ENCODE measurements at regions not wholly inside any gene's neighbourhood (a gene's known extent, or its start where the extent isn't known, plus 50 kb on each side); places are given as distances from the start of the nearest gene placed in this dataset.
A peak's percentile ranks its signal among the peaks of the same experiment; 100 is the strongest.

GRCh38 chr12:126369487-126370463, 1304.5 kb downstream of the AACS start:
- DNase-seq (ENCODE audit: low read depth, low spot score): no peak
- H3K4me3 ChIP-seq (ENCODE audit: low read length): no peak overlapping the region

GRCh38 chr12:126383506-126383905, 1318.3 kb downstream of the AACS start:
- no peak for DNase-seq (ENCODE audit: low read depth, low spot score)
- no peak overlapping the region for H3K4me3 ChIP-seq (ENCODE audit: low read length)

GRCh38 chr12:126384026-126384564, 1318.9 kb downstream of the AACS start:
- peak; percentile 31 for DNase-seq (ENCODE audit: low read depth, low spot score)
- H3K4me3 ChIP-seq (ENCODE audit: low read length): no peak overlapping the region

- DNase-seq (ENCODE audit: low read depth, low spot score): no peak
- H3K4me3 ChIP-seq (ENCODE audit: low read length): no peak overlapping the region
These were observed 1320.5 kb downstream of the AACS start for GRCh38 chr12:126385785-126386184.

GRCh38 chr12:126389220-126389841, 1324.1 kb downstream of the AACS start:
- DNase-seq (ENCODE audit: low read depth, low spot score): no peak
- H3K4me3 ChIP-seq (ENCODE audit: low read length): no peak overlapping the region

GRCh38 chr12:126389961-126390360, 1324.7 kb downstream of the AACS start:
- no peak overlapping the region for H3K4me3 ChIP-seq (ENCODE audit: low read length)

GRCh38 chr12:126390969-126391566, 1325.8 kb downstream of the AACS start:
- no peak for DNase-seq (ENCODE audit: low read depth, low spot score)
- no peak overlapping the region for H3K4me3 ChIP-seq (ENCODE audit: low read length)

More at GRCh38 chr12:126389961-126390360, 1324.7 kb downstream of the AACS start:
- no peak for DNase-seq (ENCODE audit: low read depth, low spot score)

- no peak overlapping the region for H3K4me3 ChIP-seq (ENCODE audit: low read length)
- no peak for DNase-seq (ENCODE audit: low read depth, low spot score)
These were observed 1331.3 kb downstream of the AACS start for GRCh38 chr12:126396536-126396935.

GRCh38 chr12:126397071-126397581, 1331.9 kb downstream of the AACS start:
- DNase-seq (ENCODE audit: low read depth, low spot score): peak; percentile 5
- no peak overlapping the region for H3K4me3 ChIP-seq (ENCODE audit: low read length)

- no peak for DNase-seq (ENCODE audit: low read depth, low spot score)
These were observed 1332.4 kb downstream of the AACS start for GRCh38 chr12:126397660-126398059.

GRCh38 chr12:126400831-126401230, 1335.6 kb downstream of the AACS start:
- H3K4me3 ChIP-seq (ENCODE audit: low read length): no peak overlapping the region
- no peak for DNase-seq (ENCODE audit: low read depth, low spot score)

More at GRCh38 chr12:126397660-126398059, 1332.4 kb downstream of the AACS start:
- no peak overlapping the region for H3K4me3 ChIP-seq (ENCODE audit: low read length)

GRCh38 chr12:126404293-126404881, 1339.2 kb downstream of the AACS start:
- H3K4me3 ChIP-seq (ENCODE audit: low read length): no peak overlapping the region
- DNase-seq (ENCODE audit: low read depth, low spot score): no peak

- DNase-seq (ENCODE audit: low read depth, low spot score): no peak
- no peak overlapping the region for H3K4me3 ChIP-seq (ENCODE audit: low read length)
These were observed 1353.2 kb downstream of the AACS start for GRCh38 chr12:126418400-126418799.

- no peak for DNase-seq (ENCODE audit: low read depth, low spot score)
- H3K4me3 ChIP-seq (ENCODE audit: low read length): no peak overlapping the region
These were observed 1353.9 kb downstream of the AACS start for GRCh38 chr12:126419131-126419530.

- H3K4me3 ChIP-seq (ENCODE audit: low read length): no peak overlapping the region
- DNase-seq (ENCODE audit: low read depth, low spot score): no peak
These were observed 1359.5 kb downstream of the AACS start for GRCh38 chr12:126424696-126425095.

GRCh38 chr12:126425264-126425663, 1360.0 kb downstream of the AACS start:
- DNase-seq (ENCODE audit: low read depth, low spot score): no peak
- no peak overlapping the region for H3K4me3 ChIP-seq (ENCODE audit: low read length)

GRCh38 chr12:126428769-126429168, 1363.5 kb downstream of the AACS start:
- DNase-seq (ENCODE audit: low read depth, low spot score): no peak
- H3K4me3 ChIP-seq (ENCODE audit: low read length): no peak overlapping the region

GRCh38 chr12:126430921-126431320, 1365.7 kb downstream of the AACS start:
- DNase-seq (ENCODE audit: low read depth, low spot score): no peak
- H3K4me3 ChIP-seq (ENCODE audit: low read length): no peak overlapping the region

GRCh38 chr12:126431767-126432166, 1366.5 kb downstream of the AACS start:
- no peak overlapping the region for H3K4me3 ChIP-seq (ENCODE audit: low read length)
- no peak for DNase-seq (ENCODE audit: low read depth, low spot score)

Measured in Jurkat, Clone E6-1 (cell line).